ENCODE measurements at regions not wholly inside any gene's neighbourhood (a gene's known extent, or its start where the extent isn't known, plus 50 kb on each side); places are given as distances from the start of the nearest gene placed in this dataset.
"Not testable (repeated sequence)": the region's sequence is repeated elsewhere in the genome, so short reads cannot be mapped to it uniquely, and the experiment has no call there.

DNA sequence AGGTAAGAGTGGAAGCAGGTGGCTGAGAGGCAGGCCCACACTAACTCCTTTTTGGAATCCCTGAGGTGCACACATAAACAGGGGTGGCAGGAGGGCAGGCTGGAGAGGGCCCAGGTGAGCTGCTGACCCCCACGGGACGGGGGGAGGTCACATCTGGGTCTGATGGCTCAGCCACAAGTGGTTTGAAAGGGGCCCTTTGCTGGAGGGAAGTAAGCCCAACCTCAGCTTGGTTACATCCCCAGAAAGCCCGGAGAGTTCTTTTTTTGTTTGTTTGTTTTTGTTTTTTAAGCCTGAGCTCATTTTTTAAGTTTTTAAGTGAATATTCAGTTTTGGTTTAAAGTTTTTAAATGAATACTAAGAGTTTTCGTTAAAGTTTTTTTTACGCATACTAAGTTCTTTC lies 72.8 kb upstream of the CUX1 start:
- no peak for DNase-seq

DNA sequence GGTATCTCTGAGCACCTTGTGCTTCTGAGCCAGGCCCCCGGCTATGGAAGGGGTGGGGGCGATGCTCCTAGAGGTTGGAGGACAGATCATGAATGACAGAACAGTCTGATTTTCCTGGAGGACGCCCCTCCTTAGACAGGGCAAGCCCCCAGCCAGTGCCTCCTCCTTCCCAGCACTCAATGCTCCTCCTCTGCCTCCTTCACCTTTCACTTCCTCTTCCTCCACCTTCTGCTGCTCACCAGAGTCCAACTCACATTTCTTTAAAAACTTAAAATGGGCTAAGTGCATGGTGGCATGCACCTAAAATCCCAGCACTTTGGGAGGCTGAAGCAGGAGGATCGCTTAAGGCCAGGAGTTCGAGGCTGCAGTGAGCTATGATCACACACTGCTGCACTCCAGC lies 71.1 kb upstream of the CUX1 start:
- no peak for DNase-seq

DNA sequence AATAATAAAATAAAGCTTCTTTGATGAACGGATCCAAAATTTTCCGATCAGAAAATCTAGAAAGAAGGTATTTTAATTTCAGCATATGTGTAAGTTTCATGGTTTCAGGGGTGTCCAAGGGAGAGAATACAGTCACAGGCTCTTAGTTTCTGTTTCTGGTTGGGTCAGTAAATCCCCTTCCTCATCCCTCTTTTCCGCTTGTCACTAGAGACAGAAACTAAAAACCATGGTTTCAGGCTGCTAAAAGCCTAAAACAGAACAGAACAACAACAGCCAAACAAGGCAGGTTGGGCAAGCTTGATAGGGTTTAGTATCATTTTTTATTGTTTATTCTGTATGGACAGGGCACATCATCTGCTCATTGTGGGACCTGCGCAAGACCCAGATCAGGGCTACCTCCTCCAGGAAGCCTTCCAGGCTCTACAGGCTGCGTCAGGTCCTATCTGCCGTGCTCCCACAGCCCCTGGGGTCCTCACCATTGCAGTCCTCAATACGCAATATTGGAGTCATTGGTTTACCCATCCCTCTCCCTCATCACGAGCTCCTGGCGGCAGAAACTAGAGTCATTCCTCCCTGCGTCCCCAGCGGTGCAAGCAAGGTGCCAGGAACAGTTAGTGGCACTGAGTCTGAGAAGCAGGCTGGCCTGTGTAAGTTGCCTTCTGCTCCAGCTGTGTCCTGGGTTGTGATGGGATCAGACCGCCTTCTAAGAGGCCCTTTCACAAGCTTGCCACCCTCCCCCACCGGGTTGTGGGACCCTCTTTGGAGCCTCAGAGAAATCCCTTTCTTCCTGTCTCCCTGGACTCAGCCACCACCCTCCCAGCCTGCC lies 70.2 kb upstream of the CUX1 start:
- DNase-seq: no peak

DNA sequence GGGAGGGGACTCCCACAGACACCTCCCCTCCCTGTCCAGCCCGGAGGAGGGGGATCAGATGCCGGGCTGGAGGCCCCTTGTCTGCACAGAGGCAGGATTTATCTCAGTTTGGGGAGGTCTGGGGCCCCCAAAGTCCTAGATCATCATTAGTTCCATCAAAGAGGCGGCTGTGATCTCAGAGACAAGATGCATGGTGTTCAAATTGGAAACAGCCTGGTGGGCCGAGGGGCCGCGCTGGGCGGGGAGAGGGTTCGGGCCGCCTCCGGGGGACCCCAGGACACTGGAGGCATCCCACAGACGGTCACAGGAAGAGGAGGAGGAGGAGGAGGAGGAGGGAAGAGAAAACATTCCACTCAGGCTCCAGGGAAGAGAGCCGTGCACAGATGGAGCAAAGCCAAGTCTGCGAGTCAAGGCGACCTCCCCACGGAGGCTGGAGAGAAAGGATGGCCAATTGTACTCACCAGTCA lies 69.5 kb upstream of the CUX1 start:
- no peak for DNase-seq

DNA sequence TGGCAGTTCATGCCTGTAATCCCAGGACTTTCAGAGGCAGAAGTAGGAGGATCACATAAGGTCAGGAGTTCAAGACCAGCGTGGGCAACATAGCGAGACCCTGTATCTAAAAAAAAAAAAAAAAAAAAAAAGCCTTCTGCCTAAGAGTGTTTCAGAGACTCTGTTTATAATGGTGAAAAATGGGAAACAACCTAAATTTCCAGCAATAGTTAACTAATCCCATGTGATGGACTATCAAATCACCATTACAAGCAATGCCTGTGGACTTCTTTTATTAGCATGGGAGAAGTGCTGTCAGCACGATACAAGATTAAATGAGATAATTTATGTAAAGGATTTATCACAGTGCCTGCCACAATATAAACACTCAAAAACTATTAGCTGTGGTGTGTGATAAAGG lies 67.5 kb upstream of the CUX1 start:
- DNase-seq: no peak

DNA sequence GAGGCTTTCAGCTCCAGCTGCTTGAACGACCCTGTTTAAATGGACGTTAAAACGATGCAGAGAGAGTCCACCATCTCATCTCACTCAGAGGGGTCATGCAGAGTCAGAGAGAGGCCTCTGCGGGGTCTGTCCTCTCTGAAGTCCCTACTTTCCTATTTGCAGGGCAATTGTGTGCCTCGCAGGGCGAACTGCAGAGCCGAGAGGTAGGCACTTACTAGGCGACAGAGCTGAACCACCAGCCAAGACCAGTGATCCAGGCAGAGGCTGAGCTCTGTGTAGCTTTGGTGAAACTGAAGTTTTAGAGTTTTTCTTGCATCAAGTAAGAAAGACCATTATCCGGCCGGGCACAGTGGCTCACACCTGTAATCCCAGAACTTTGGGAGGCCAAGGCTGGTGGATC lies 64.1 kb upstream of the CUX1 start:
- no peak for DNase-seq

DNA sequence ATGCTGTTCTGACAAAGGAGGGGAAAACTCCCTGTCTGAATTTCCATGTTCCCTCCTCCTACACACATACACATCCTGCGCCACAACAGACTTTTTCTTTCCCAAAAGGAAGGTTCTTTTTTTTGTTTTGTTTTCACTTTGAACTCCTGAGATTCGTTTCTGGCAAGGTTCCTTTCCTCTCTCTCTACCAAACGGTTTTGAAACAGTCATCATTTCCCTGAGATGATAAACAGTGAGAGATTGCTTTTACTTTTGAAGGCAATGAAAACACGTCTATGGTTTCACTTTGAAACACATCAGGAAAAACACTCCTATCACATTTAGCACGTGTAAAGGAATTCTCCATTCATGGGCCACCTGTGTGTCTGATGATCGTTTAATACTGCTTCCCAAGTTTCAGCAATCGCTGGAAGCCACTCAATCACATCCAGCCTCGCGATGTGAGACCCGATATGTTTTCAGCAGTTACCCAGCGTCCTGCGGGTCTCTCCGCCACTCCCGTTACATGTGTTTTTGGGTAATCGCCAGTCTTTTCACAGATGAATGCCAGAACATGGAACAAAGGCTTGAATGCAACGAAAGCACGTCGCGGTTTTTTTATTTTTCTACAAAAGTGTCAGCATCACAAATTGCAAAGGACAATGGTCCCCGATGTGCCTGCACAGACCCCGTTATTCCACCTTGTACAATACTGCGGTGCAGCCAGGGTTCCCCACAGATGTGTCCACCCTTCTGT lies 62.8 kb upstream of the CUX1 start:
- DNase-seq: no peak

DNA sequence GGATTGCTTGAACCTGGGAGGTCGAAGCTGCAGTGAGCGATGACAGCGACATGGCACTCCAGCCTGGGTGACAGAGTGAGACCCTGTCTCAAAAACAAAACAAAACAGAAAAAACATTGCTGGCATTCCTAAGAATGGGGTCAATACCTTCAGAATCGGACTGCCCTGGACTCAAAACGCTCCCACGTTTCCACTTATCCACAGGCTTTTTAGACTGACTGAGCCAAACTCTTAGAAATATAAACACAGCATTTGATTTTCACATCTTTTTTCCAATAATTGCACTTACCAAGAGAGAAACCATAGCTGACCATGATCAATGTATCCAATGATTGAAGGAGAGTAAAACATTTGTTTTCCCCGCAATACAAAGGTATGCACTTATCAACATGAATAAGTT lies 59.5 kb upstream of the CUX1 start:
- DNase-seq: no peak

DNA sequence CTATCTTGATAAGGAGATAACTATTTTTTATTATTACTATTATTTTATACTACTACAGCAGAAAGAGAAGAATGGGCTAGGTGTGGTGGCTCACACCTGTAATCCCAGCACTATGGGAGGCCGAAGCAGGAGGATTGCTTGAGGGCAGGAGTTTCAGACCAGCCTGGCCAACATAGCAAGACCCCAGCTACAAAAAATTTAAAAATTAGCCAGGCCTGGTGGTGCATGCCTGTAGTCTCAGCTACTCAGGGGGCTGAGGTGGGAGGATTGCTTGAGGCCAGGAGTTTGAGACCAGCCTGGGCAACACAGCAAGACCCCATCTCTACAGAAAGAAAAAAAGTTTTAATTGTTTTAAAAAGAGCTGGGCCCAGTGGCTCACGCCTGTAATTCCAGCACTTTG lies 58.9 kb upstream of the CUX1 start:
- DNase-seq: not testable (repeated sequence)

DNA sequence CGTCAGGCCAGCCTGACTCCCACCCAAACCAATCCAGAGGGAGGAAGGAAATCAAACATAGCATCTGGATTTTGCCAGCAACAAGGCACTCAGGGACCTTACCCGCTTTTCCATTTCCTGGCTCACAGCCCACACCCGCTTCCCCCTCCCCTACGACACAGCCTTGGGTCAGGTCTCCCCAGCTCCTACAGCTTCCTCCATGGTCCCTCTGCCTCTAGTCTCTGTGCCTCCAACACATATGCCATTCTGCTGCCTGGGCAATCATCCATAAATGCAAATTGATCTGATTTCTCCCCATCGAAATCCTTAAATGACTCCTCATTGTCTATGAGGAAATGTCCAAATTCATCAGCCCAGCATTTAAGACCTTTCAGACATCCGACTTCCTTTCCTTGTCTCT lies 53.2 kb upstream of the CUX1 start:
- no peak for DNase-seq

DNA sequence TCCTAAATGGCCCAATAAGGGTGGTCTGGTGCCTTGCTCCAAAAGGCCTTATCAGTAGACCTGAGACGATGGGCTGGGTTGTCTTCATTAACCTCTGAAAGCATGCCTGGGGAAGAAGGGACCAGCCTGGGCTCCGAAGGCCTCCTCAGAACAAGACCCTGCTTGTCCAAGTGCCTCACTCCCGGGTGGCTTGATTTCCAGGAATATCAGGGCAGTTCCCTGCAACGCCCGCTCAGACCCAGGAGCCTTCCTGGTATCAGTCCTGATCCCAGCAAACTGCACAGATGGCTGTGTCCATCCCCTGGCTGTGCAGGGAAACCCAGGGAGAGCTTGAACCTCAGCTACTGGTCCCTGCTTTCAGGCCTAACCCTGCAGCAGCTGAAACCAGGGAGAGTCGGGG lies 49.9 kb upstream of the CUX1 start:
- no peak for DNase-seq
